ENCODE measurements at regions not wholly inside any gene's neighbourhood (a gene's known extent, or its start where the extent isn't known, plus 50 kb on each side); places are given as distances from the start of the nearest gene placed in this dataset.

DNA sequence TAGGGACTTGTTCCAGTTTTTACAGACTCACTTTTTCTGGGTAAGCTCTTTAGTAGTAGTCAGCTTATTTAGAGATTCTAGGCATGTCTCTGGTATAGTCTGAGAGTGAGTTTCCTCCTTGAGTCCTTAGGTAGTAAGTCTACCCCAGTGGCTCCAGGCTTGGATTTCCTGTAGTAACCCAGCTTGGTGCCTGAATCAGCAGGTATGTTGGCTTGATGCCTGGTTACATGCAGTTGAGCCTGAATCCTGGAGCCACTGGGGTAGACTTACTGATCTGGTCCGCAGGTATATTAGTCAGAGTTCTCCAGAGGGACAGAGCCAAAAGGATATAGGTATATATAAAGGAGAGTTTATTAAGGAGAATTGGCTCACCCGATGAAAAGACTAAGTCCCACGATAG is 85.8 kb upstream of the RBMS3 start:
- no peak for DNase-seq

DNA sequence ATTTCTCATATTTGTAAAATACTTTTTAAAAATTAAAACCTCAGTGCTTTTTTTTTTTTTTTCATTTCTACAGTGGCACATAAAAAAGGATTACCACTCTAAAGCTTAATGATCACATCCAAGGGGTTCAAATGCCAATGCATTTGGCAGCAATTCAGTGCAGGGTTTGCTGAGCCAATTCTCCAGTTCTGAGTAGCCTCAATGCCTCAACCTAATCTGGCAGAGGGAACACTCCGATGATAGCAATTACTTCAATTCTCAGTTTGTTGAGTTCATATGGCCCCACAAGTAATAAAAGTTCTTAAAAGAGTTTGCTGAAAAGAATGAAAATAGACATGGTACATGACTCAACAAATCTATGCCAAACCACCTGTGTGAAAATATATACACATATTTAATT is 79.3 kb upstream of the RBMS3 start:
- no peak for DNase-seq

DNA sequence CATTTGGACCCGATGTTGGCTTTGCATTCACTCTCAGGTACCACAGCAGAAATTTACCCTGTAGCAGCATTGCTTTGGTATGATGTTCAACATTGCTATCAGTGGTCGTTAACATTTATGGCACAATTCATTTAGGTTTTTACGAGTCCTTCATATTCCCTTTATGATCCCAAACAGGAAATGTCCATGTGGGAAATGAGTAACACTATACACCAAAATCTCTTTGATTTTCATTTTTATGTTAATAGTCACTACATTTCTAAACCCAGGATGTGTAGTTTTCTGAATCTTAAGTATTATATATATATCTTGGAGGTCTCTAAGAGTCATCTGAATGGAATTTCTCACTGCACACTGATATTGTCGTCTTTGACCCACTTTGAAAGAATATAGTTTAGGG is 78.5 kb upstream of the RBMS3 start:
- no peak for DNase-seq

DNA sequence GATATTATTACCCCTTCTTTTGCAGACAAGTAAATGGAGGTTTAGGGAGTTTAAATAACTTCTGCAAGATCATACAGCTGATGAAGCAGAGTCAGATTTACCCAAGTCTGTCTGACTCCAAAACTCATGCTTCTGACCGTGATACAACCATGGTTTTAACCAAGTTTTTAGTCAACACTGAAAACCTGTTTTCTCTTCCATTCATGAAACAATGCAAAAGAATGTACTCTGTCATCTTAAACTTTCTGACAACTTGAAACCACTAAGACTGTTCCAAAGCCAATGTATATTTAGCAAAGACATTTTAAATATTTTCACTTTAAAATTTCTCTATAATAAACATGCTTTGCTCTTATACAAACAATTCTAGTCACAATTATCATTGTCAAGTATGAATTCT is 77.0 kb upstream of the RBMS3 start:
- DNase-seq, result no peak

DNA sequence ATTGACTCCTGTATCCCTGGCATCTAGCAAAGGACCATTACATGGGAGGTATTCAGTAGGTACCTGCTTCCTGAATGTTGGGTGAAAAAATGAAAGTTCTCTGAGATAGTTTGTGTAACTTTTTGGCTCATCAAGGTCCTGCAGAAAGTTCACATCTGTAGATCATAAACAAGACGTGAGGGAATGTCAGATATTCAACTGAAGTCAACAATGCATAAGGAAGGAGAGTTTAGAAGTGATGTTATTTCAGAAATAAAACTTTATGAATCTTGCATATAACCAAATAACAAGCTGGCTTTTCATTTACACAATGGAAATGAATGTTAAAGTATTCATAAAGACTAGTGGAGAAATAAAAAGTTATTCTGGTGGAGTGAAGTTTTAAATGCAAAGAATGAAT is 73.4 kb upstream of the RBMS3 start:
- DNase-seq, result no peak

DNA sequence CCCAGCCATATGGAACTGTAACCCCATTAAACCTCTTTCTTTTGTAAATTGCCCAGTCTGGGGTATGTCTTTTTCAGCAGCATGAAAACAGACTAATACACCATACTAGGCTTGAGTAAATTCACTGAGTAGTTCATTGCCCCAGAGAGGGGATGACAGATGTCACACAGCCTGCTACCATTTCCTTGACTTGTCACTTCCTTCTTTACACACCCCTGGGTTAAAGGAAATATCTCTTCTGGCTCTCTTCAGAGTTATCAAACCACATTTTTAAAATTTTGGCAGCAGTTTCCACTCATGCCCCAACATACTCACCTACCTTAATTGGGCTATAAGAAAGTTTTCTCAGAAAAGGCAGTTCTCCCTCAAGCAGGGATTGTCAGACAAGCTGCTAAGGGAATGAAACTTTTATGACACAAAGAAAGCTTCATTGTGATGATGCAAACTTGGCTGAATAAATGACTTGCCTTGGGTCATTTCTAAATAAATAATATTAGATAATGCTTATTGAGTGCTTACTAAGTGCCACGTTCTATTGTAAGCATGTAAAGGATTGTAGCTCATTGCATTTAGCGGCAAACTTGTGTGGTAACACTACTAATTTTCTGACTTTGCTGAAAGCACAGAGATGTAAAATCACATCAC is 68.0 kb upstream of the RBMS3 start:
- DNase-seq, result peak; percentile 19 to 26

DNA sequence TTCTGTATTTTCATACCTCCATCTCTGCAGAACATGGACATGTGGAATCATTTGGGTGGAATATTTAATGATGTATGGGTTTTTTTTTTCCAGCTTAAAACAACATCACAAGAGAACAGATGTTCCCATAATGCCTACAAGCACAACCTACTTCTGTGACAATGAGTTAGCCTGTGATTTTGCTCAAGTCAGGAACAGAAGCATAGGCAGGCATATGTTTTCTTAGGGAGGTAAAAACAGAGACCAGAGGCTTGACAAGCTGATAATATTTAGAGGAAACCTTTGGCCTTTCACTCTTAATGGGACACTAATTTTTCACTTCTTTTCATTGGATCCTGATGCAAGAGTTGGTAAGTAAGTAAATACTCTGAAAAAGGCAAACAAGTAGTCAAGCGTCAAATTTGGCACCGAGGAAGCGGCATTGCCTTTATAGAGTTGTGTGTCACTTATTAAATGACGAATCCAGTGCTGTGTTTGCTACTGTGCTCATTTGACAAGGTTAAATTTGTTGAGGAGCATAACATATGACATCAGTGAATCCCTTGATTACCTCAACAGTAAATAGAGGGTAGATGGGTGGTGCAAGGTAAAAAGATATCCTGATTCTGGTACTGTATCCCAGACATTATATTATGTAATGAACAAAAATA is 66.7 kb upstream of the RBMS3 start:
- no peak for DNase-seq

DNA sequence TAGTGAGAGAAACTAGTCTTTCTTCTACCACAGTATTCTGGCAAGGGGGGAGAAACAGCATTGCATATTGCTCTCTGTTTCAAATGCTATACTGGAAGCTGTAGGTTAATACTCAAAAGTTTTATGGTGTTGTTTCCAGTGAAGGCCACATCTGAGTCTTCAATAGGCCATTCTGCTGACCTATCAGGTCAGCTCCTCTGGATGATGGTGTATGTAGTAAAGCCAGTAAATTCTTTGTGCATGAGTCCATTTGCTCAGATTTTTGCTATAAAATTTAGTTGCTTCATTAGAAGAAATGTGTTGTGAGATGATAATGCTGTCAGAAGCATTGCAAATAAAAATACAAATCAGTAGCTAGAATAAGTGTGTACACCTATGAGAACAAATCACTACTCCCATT is 64.9 kb upstream of the RBMS3 start:
- DNase-seq, result no peak

DNA sequence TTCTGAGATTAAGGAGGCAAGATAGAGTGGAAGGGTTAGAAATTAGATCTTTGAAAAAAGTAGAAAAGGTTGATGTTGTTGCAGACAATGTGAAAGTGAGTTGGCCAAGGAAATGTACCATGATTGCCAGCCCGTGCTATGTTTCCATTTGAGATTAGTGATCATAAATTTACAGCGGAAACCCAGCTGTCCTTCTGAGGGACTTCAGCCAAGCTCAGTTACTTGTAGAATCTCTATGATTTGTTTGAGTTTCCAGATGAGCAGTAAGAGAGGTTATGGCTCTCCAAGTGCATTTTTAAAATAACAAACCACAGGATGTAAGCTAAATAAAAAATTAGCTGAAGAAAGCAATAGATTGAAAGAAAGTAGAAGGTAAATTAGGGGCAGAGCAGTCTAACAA is 54.2 kb upstream of the RBMS3 start:
- no peak for DNase-seq

DNA sequence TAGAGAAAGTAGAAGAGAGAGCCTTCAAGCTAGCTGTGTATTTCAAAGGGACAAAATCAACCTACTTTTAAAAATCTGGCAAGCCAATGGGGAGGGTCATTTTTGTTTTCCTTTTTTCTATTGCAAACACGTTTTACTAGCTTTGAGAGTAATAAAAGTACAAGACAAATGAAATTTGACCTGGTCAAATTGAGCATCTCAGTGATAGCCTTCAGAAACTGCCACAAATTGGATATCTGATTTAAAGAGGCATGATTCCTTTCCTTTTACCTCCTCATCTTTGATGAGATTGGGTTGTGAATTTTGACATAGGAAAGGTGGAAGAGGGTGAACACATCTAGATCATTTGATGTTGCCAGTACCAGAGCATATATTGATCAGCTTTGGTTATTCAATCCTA is 53.6 kb upstream of the RBMS3 start:
- DNase-seq, result no peak

Measured in Kasumi-1 (cell line).